CD4-positive, alpha-beta T cell treated with Interleukin-6 at 100 ng/mL for 8 hours (primary cell): ENCODE measurements at regions not wholly inside any gene's neighbourhood (a gene's known extent, or its start where the extent isn't known, plus 50 kb on each side); places are given as distances from the start of the nearest gene placed in this dataset.

Experiments
- DNase-seq: peaks from one replicate; pipeline ENCODE4 v3.0.0-alpha.2; 2020; ENCODE audit warnings: mixed read lengths, low spot score

DNA sequence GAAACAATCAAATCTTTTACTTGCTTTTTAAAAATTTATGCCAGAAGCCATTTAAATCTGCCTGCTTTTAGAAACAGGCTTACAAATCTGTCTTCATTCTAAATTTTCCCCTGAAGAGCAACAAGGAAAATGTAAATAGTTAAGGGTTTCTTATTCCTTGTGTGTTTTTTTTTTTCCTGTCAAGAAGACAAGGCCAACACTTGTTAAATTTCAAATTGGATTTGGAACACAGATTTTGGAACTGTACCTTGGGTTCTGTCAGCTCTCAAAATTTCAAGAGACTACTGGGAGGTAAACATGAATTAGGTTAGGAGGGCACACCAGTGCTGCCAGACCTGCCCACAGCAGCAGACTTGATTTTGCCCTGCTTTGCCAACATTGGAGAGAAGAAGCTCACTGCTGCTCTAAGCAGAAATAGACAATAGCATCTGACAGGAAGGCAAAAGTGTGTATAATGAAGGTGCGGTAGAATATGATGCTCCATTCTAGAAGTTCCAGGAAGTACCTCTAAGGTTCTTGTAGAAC, 121.7 kb downstream of the NHLRC3 start:
- DNase-seq: no peak

DNA sequence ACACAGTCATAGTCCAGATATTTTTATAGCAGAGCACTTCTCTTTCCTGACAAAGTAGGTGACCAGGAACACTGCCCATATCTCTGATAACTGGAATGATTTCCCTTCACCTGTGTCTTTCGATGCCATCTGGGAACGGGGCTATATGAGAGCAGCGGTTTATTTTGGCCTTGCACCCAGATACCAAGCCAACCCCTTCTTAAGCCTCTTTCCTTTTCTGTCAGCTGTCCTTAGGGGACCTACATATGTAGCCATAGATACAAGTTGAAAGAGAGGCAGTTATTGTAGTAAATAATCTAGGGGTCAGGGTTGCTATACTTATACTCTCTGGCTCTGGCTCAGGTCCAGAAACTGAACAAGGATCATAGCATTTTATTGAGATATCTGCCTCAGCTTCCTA, 128.8 kb downstream of the NHLRC3 start:
- DNase-seq: no peak

DNA sequence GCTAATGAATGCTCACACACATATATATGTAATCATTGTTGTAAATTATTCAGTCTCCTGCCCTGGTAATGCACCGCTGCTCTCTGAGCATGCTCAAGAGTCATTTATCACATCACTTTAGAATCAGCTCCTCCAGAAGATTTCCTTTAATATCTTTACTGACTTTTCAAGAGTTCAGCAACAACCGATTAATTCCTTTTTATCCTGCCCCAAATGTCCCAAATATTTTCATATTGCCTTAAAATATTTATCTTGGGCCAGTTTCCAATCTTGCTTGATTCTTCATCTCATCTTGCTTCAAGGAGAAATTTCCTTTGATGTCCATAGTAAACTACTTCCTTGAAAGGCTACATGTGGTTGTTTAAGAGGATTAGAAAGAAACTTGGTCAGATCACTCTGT, 132.5 kb downstream of the NHLRC3 start:
- DNase-seq: no peak

DNA sequence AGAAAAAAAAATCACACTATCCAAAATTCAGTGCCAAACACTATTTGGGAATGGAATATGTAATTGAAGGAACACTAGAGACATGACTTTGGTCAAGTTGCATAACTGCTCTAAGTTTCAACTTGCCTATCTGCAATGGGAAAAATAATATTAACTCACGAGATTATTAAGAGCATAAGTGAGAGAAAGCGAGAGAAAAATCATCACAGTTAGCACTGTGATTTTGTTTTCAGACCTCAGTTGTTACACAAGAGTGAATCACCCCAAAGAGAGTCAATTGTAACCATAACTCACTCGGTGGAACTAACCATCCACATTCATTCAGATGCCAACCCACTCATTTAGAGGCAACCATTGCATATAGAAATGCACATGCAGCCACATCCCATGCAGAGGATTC, 147.1 kb downstream of the NHLRC3 start:
- DNase-seq: no peak

DNA sequence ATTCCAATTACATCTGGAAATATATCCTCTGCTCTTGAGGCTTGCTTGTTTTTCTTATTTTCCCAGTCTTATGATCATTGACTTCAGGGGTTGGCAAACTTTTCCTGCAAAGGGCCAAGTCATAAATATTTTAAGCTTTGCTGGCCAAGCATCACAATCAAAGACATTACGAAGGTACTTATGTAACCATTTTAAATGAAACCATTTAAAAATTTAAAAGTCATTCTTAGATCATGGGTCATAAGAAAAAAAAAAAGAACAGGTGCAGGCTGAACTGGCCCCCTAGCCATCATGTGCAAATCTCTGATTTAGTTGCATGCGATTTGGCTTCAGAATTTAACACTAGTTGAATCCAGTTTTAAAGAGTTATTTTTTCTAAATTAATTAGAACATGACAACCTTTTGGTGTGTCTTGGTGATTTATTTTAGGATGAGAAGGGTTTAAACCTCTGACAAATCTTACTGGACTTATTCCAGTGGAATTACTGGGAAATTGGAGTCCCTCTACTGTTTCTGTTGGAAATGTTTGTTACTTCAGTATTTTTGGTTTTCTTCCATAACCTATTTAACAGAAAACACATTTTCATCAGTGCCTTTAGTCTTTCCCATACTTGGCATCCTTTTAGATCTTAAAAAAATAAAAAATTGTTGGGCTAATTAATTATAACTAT, 148.1 kb downstream of the NHLRC3 start:
- no peak for DNase-seq

DNA sequence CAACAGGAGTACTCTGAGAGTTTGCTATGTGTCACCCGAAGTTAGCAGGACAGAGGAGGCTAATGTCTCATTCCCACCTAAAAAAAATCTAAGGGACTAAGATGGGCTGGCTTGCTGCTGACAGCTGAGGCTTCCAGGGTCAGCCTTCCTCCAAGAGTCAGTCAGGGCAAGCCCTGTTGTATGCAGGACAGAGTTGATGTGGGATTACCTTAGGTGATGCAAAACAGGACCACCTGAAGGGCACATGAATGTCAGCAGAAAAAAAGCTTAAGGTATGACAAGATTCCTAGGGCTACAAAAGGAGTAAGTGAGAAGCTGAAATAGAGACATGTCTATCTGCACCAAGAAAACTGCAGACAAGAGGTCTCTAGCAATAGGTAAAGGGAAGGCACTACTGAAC, 151.5 kb downstream of the NHLRC3 start:
- DNase-seq: no peak

DNA sequence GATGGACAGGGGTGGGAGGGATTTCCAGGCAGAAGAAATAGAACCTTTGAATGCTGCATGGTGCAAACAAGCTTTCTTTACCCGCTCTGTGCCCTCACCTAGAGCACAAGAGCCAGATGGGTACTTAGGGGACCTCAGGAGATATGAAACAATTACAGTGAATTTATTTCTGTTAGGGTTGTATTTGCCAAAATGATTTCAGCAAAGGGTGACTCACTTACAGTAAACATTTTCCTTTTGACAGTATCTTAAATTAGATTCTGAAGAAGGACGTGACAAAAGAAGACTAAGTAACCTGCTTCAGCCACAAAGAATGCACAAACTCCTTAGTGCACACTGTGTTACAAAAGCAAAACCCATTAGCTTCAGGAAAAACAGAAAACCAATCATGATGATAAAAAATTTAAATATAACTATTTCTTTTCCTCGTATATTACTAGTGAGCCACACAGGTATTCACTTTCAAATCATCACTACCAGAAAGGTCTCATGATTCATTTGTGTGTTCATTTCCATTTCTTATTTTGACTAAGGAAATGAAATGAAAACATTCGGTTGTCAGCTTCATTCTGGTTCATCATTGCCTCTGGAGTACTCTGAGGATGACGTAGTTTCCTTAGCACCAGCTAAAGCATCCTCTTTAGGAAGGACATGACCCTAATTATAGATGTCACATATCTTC, 158.8 kb downstream of the NHLRC3 start:
- DNase-seq: no peak

DNA sequence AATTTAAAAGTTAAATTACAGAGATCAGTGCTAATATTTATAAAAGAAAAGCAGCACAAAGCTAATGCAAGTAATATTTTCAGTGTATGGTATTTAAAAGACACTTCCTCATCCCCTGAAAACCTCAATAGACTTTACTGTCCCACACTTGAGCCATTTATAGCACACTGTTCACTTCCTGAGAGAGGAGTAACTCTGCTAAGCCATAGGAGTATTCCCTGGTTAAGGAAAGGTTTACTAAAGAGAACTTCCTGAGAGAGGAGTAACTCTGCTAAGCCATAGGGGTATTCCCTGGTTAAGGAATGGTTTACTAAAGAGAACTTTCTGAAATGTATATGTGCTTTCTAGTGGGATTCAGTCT, 159.4 kb downstream of the NHLRC3 start:
- DNase-seq: no peak

DNA sequence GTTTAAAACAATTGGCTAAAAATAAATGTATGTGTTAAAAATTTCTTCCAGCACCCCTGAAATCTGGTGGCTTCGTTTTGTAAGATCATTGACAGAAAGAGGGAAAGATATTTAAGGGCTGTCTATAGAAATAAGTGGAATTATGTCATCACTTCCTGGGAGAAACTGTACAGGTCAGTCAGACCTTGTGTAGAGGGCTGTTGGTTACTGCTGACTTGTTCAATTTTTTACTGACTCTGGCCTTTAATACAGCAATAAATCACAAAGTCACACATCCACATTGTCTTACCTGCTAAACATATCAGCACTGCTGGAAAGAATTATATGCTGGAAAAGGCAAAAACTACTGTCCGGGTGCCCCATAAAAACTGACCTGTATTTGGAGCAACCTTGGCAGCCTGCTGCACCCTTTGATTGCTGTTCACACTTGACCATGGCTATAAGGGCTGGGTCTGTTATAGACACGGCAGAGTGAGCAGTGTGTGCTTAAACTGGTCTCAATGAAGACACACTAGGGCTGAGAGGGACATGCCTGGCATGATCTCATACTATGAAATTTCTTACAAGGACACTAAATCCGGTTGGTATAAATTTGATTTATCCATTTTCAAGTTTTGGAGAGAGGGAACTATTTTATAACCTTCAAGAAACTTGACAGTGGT, 162.1 kb downstream of the NHLRC3 start:
- no peak for DNase-seq

DNA sequence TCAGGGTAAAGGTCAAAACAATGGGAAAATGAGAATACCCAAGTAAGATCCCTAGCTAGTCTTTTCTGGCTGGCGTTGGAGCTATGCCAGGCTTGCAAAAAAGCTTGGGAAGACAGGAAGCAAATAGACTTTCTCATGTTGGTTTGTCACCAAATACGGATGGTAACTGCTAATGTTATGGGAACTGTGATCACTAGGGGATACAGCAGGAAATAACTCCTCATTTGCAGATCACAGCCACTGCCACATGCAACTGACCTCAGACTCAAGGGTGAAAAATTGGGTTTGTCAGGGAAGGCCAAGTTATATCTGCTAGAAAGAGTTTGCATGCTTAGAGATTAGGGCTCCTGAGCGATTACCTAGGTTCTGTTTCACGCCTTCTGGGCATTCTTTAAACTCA, 162.9 kb downstream of the NHLRC3 start:
- no peak for DNase-seq

DNA sequence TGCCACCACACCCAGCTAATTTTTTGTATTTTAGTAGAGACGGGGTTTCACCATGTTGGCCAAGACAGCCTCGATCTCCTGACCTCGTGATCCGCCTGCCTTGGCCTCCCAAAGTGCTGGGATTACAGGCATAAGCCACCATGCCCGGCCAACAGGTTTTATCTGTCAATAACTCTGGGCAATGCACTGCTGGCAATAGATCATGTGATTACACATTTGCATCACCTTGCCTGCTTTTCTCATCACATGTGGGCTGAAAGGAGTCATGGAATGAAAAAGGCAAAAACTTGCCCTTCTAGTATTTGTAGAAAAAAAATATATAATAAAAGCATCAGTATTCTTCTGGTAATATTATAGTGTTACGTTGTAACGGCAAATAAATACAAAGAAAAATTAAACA, 164.5 kb downstream of the NHLRC3 start:
- DNase-seq: no peak

DNA sequence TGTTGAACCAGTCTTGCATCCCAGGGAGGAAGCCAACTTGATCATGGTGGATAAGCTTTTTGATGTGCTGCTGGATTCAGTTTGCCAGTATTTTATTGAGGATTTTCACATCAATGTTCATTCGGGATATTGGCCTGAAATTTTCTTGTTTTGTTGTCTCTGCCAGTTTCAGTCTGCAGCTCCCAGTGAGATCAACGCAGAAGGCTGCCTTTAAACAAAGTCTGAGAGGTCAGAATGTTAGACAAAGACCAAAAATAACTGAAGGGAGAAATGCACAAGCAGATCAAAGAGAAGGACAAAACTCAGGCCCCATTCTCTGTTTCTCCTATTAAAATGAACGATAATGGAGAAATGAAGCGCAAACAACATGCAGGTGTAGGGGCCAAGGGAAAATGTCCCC, 170.4 kb downstream of the NHLRC3 start:
- DNase-seq: no peak

DNA sequence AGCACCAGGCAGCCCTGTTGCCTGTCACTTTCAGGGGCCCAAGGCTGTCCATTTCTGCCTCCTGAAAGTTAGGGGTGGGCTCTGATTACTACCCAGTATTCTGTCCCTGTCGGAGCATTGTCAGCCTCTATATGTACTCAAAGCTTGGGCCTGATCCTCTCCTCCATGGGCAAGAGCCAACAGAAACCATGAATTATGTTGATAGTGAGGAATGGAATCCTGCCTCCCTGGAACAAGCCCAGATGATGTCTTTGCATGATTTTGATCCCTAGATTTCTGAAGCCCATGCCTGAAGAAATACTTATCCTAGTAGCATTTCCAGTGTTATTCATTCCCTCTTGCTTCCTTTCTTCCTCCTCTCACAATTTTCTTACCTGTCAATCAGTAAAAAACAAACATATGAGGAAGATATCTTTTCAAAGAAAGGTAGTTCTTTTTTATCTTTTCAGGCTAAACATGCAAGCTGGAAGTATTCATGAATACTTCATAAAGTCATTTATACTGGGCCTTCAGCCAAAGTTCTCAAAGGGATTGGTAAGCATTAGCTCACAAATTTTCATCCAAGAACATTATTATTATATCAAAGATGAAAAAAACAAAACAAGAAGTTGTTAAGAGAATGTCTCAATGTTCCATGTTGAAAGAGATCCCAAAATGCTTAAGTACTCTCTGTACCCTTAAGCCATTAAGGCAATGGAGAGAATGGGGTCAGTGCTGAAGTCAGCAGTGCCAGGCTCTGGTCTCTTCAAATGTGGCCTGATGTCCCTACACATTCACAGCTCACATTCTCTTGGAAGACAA, 171.7 kb downstream of the NHLRC3 start:
- DNase-seq: no peak

DNA sequence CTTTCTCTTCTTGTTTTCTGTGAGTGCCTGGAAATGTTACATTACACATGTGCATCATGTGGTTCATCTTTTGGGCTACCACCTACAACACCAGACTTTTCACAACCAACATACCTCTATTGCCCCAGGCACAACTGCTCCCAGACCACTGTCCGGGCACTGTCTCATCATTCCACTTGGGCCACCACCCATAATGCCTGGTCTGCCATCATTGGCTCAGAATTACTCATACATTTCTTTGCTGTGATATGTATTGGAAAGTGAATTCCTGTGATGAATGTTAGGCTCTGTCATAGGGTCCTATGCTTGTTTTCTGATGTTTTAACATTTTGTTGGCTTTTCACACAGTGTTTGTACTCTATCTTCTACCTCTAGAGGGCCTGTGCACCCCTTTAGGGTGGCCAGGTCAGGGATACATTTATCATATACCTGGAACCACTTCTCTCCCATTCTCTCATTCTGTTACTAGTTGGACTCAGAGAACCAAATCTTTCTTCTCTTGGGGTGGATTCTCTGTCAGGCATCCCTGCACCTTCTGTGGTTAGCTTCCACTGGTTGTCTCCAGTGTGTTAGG, 172.8 kb downstream of the NHLRC3 start:
- DNase-seq: no peak

DNA sequence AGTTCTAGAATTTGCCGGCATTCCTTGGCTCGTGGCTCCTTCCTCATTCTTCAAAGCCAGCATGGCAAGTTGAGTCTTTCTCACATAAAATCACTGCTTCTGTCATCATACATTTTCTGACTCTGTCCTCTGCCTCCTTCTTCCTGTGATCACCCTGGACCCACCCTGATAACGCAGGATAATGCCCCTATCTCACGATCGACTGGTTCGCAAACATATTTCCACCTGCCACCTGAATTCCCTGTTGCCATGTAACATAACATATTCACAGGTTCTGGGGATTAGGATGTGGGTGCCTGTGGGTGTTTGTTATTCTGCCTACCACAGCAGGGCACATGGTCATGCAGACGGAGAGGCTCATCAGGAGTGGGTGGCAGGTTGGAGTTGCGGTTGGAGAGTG, 177.7 kb downstream of the NHLRC3 start:
- DNase-seq: no peak

DNA sequence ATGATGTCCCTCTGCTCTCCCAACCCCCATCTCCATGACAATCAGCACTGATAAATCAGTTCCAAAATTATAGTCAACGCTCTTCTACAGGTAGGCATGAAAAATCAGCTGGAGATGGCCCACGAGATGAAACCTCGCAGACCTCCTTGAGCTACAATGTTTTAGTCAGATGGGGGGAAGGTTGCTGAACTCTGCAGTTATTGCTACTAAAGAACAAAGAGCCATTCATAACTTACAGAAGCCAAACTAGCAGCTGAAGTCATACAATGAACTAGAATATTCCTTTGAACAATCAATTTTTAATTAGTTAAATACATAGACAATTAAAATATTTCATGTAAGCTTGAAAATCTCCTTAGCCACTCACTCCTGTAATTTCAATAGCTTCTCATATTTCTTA, 179.2 kb downstream of the NHLRC3 start:
- no peak for DNase-seq

DNA sequence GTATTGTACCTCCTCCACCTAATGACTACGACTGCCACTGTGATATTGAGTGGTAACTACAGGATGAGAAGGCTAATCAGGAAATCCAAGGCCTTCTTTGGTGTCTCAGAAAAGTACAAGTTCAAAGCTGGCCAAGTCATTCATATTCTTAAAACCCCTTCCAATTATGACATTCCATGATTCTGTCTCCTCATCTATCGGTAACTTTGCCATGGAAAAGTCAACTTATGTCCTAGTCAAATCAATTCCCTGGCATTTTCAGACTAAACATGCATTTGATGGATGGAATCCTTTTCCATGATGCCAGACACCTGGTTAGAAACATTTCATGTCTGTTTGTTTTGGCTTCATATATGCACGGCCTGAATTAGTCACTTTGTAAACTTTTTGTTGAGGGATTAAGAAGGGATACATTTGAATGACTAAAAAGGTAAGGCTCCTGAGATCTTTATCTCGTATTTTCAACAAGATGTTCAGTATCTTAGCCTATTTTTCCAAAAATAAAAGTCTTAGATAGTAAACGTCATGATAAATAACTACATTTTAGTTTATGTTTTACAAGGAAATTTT, 186.5 kb downstream of the NHLRC3 start:
- DNase-seq: no peak

DNA sequence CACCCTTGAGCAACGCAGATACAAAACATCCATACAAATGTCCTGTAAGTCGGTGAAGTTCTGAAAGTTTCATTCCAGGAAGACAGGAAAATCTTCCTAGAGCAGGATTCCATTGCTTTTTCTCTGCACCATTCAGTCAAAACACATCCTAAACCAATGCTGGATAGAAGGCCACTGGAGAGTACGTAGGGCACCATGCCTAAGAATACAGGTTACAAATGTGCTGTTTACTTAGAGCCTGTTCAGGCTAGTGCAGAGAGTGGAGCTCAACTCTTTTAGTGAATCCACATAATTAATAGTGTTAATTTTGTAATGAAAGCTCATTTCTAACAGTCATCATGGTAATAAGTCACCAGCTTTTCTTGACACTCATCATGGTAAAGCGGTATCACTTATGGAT, 187.6 kb downstream of the NHLRC3 start:
- no peak for DNase-seq

DNA sequence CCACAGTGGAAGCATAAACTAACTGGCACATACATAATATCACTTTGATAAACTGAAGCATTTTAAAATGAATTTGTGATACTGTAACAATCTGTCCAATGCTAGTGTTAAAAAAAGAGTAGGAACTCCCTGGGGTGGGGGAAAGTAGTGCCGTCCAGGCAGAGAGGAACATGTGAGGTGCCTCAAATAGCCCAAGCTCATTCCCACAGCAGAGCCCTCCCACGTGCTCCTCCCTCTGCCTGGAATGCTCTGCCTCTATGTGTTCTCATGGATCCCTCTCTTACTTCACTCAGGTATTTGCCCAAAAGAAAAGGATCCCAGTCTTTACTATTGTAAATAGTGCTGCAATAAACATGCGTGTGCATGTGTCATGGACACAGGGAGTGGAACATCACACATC, 188.1 kb downstream of the NHLRC3 start:
- DNase-seq: no peak

DNA sequence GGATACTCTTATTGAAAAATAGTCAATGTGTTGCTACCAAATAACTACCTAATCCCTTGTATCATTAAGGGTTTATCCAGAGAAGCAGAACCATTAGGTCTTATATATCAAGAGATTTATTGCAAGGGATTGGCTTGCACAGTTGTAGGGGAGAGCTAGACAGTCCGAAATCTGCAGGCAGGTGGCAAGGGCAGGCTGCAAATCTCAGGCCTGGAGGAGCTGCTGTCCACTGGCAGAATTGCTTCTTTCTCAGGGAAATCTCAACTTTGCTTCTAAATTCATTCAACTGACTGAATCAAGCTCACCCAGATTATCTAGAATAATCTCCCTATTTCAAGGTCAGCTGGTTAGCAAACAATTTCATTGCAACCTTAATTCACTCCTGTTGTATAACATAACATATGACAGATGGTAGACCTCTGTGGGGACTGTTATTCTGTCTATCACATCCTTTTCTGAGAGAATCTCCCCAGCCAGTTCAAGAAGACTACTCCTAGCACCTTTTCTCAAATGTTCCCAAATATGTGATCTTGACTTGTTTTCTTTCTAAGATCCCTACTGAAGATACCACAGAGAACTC, 194.2 kb downstream of the NHLRC3 start:
- DNase-seq: no peak

DNA sequence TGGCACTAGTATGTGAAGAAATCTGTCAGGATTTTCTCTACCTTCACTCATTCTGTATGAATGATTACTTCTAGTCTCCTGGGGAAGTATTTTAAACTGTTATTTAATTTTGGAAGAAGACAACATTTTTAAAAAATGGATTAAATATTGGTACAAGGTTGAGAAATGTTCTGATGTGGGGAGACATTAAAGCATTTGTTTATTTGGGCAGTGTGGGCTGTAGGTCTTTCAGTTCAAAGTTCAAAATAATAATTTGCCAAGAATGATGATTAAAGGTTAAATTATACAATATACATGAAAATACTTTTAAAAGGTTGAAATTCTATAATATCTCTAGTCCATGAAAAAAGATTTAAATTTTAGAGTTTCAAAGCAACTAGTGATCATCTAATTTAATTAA, 194.7 kb downstream of the NHLRC3 start:
- DNase-seq: no peak

DNA sequence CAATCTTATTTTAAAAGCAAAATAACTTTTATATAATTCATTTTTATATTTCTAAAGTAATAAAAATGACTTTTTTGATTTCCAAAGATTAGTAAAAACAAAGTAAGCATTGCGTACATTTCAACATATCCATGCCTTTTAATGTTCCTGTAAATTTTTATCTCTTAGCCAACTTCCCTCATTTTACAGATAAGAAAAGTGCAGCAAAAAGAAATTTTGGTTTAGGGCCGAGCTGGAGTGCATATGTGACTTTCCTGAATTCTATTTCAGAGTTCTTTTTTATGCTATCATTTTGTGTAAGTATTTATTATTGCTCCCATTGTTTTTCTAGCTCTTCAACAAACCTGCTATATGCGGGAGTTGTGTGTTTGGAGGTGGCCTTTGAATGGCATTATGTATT, 195.3 kb downstream of the NHLRC3 start:
- DNase-seq: no peak
